Esophagus muscularis mucosa (tissue), 3 donors: ENCODE measurements at regions not wholly inside any gene's neighbourhood (a gene's known extent, or its start where the extent isn't known, plus 50 kb on each side); places are given as distances from the start of the nearest gene placed in this dataset.

Experiments used
- CTCF ChIP-seq, 3 experiments: fragments of 200-600 bp in 2 of 3; fragments of 450-650 bp in 1 of 3; sonication (generic) in 2 of 3; IDR thresholded peaks; one replicate each; pipeline ENCODE4 v1.5.1; 2017 to 2019; ENCODE audit warnings: antibody characterized with exemption in 3 of 3, mild to moderate bottlenecking in 2 of 3, moderate library complexity in 1 of 3
- POLR2A ChIP-seq: fragments of 450-650 bp; IDR thresholded peaks from one replicate; pipeline ENCODE4 v1.6.1; 2017; ENCODE audit warnings: antibody characterized with exemption, moderate library complexity, mild to moderate bottlenecking, low read depth

GRCh38 chr15:62922514-62922913 is 120.0 kb upstream of the TPM1 start:
- no peak for TF ChIP-seq POLR2A
- TF ChIP-seq CTCF (IDR thresholded peaks at IDR 0.05), result no peak
